GM21528 (cell line): ENCODE measurements at regions not wholly inside any gene's neighbourhood (a gene's known extent, or its start where the extent isn't known, plus 50 kb on each side); places are given as distances from the start of the nearest gene placed in this dataset.
"Not testable (repeated sequence)": the region's sequence is repeated elsewhere in the genome, so short reads cannot be mapped to it uniquely, and the experiment has no call there.

ENCODE experiments used
- ATAC-seq: cut with Tn5 transposase; IDR thresholded peaks from one replicate; pipeline ENCODE4 v1.9.1; 2021; ENCODE audit warnings: mild to moderate bottlenecking, moderate library complexity; ENCODE audit not compliant: unreplicated experiment, low FRiP score

GRCh38 chr3:27779176-27779575 is 57.1 kb upstream of the EOMES start:
- no peak for ATAC-seq

DNA sequence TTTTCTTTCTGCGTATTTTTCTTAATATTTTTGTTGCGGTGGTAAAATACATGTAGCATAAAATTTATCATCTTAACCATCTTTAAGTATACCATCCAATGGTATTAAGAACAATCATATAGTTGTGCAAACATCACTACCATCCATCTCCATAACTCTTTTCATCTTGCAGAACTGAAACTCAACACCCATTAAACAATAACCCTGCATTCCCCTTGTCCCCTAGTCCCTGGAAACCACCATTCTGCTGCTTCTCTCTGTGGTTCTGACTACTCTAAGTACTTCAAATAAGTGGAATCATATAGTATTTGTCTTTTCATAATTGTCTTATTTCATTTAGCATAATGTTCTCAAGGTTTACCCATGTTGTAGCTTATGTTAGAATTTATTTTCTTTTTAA is 67.3 kb upstream of the EOMES start:
- ATAC-seq: no peak

- ATAC-seq: no peak
Measured at GRCh38 chr3:27791956-27792355, 69.8 kb upstream of the EOMES start.

- ATAC-seq: no peak
Measured at GRCh38 chr3:27792869-27793268, 70.7 kb upstream of the EOMES start.

GRCh38 chr3:27794211-27794610 is 72.1 kb upstream of the EOMES start:
- no peak for ATAC-seq

DNA sequence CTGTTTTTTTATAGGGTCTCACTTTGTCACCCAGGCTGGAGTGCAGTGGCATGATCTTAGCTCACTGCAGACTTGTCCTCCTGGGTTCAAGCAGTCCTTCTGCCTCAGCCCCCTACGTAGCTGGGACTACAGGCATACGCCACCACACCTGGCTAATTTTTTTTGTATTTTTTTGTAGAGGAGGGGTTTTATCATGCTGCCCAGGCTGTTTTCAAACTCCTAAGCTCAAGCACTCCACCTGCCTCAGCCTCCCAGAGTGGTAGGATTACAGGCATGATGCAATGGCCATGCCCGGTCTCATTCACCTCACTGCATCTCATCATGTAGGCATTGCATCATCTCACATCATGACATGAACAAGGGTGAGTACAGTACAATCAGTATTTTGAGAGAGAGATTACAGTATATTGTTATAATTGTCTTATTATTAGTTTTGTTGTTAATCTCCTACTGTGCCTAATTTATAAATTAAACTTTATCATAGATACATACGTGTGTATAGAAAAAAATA is 74.3 kb upstream of the EOMES start:
- no peak for ATAC-seq

GRCh38 chr3:27797773-27798172 is 75.7 kb upstream of the EOMES start:
- ATAC-seq: no peak

GRCh38 chr3:27800261-27800660 is 78.1 kb upstream of the EOMES start:
- ATAC-seq: no peak

DNA sequence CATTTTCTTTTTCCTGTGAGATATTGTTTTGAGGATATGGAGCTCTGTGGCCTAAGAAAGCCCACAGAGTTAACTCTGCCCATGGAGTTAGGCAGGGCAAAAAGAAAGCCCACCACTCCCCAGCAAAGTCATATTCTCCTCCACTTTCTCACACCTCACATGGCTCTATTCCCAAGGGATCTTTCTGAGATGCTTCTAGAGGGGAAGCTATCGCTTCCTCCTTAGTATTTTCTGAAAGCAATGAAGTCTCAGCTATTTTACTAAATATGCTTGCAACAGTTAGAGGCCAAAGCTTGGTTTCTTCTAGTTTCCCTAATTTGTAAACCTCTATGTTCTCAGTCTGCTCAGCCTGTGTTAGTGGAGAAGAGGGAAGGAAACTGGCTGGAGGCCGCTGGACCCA is 80.3 kb upstream of the EOMES start:
- no peak for ATAC-seq

DNA sequence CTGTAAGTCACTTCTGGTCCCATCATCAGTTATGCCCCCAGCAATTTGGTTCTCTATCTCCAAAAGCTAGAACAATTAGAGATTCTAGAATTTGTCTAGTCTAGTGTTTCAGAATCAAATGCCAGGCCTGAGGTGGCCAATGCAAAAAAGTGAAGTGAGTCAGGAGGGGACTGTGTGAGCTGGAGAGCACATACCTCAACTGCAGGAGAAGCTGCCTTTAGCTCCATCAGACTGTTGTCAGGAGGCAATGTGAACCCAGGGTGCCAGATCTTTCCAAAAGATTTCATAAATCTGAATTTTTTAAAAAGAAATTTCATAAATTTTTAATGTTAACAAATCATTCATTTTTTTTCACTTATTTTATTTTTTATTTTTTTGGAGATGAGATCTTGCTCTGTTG is 80.7 kb upstream of the EOMES start:
- ATAC-seq: no peak

GRCh38 chr3:27805282-27805681 is 83.2 kb upstream of the EOMES start:
- no peak for ATAC-seq

GRCh38 chr3:27813255-27813654 is 91.1 kb upstream of the EOMES start:
- ATAC-seq: no peak

DNA sequence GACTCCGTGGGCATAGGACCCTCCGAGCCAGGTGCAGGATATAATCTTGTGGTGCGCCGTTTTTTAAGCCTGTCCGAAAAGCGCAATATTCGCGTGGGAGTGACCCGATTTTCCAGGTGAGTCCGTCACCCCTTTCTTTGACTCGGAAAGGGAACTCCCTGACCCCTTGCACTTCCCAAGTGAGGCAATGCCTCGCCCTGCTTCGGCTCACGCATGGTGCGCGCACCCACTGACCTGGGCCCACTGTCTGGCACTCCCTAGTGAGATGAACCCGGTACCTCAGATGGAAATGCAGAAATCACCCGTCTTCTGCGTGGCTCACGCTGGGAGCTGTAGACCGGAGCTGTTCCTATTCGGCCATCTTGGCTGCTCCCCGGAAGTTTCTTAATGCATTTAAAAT is 99.5 kb upstream of the EOMES start:
- ATAC-seq: not testable (repeated sequence)

DNA sequence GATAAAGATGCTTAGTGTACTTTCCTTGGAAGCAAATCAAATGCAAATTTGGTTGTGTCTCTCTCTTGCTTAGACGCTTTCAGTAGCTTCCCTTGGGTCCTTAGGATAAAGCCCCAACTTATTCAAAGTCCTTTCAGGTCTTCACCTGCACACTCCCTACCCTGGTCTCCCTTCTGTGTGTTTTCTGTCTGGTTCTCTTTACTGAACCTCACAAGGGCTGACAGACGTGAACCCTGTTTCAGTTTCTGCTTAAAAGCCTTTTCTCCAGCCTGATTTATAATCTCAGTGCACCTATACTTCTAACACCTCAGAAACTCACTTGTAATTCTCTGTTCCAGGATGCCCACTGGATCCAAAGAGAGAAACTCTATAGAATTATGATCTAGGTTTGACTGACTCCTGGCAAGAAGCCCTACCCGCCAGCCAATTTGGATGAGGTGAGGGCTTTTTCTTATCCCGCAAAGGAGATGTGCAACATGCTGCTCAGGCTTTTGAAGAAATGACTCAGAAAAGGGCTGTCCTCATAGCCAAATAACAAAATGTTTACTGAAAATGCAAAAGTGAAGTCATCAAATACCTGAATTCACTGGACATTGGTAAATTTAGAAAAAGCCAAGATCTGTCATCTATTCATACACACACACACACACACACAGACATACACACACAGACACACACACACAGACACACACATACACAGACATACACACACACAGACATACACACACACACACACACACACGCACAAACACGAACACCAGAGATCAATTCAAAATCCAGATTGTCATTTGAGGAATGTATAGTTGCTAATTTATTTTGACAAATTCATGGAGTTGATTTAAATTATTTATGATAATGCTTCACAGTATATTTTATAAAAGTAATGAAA is 102.4 kb upstream of the EOMES start:
- ATAC-seq: no peak

- ATAC-seq: no peak
Measured at GRCh38 chr3:27826448-27826847, 104.3 kb upstream of the EOMES start.

DNA sequence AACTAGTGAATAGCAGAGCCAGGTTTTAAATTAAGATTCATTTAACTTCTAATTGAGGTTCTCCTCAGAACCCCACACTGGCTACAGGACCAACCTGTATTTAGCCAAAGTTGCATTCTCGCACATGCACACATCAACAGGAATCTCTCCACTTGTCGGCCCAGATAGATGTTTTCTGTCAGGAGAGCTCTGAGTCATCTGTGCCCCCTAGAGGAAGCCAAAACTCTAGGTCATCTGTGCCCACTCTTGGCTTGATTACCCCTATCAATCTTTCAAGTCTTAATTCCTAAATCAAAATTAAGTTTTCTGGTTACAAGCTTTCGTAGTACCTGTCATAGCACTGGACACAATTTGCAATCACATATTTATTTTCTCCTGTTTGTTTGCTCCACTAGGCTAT is 104.9 kb upstream of the EOMES start:
- ATAC-seq: no peak

DNA sequence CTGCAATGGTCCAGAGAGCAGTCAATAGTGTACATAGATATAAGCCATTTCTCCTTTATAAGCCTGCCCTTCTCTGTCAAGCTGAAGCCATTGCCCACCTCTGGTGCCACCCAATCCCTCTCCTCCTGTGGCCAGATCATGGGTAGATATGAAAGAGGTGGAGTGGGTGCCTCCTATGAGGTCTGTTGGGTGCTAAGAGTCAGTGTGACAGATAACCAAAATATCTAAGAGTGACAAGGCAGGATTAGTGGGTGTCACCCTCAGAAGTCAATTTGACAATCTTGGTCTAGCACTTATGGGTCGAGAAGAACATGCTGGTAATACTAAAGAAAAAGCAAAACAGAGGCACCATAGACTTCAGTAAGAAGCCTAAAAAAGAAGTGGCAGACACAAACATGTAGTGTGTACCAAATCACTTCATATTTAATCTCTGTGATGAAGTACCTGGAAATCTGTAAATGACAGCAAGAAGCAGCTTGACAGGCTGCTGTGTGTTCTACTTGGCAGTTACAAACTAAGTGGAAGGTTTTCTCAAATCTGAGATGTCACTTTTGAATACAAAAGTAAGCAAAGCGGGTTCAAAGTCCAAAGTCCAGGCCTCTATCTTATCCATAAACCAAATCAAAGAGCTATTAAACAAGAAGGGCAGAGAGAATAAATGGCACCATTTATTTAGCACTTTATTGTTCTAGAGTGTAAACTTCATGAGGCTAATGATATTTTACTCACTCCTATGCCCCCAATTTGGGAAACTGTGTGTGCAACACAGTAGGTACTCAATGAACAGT is 118.9 kb upstream of the EOMES start:
- no peak for ATAC-seq

GRCh38 chr3:27844052-27844675 is 122.0 kb upstream of the EOMES start:
- ATAC-seq: no peak

DNA sequence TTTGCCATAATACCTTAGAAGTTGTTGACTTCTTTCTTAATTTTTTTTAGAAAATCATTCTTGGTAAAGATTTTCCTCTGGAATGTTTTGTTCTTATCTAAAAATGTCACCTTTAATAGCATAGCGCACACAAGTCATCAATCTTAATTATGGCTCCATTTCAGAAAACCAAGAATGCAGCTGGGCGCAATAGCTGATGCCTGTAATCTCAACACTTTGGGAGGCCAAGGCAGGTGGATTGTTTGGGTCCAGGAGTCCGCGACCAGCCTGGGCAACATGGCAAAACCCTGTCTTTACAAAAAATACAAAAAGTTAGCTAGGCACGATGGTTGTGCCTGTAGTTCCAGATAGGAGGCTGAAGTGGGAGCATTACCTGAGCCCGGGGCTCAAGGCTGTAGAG is 125.6 kb upstream of the EOMES start:
- no peak for ATAC-seq

- no peak for ATAC-seq
Measured at GRCh38 chr3:27848826-27849225, 126.7 kb upstream of the EOMES start.

GRCh38 chr3:27859821-27860220 is 137.7 kb upstream of the EOMES start:
- no peak for ATAC-seq
